K562 (cell line): ENCODE measurements at regions not wholly inside any gene's neighbourhood (a gene's known extent, or its start where the extent isn't known, plus 50 kb on each side); places are given as distances from the start of the nearest gene placed in this dataset.

Experiments
- CREM ChIP-seq: IDR thresholded peaks from 2 replicates; pipeline ENCODE4 v1.6.1; 2014; ENCODE audit warnings: antibody characterized with exemption, low read depth
- CTBP1 ChIP-seq: fragments of 450-650 bp; IDR thresholded peaks from 2 replicates; pipeline ENCODE4 v1.6.1; 2016; ENCODE audit warnings: borderline replicate concordance
- DPF2 ChIP-seq: fragments of 450-650 bp; IDR thresholded peaks from 2 replicates; pipeline ENCODE4 v1.6.1; 2016
- EGR1 ChIP-seq: fragments of 450-650 bp; conservative IDR thresholded peaks from 2 replicates; pipeline ENCODE4 v1.6.1; 2017; ENCODE audit warnings: mild to moderate bottlenecking
- ELF2 ChIP-seq: fragments of 250-450 bp; sonication (Bioruptor Pico); IDR thresholded peaks from 2 replicates; pipeline ENCODE4 v1.5.0; 2021; ENCODE audit warnings: mild to moderate bottlenecking
- ELF4 ChIP-seq: fragments of 450-650 bp; formaldehyde crosslinking; IDR thresholded peaks from 2 replicates; pipeline ENCODE4 v1.4.0; 2022; ENCODE audit warnings: missing genetic modification characterization
- EP300 ChIP-seq: IDR thresholded peaks from 2 replicates; pipeline ENCODE4 v1.6.1; 2012; ENCODE audit warnings: low read length, improper control_type of control experiment
- FOSL1 ChIP-seq: fragments of 200-800 bp; sonication (Bioruptor generic); conservative IDR thresholded peaks from 2 replicates; pipeline ENCODE4 v1.6.1; 2016; ENCODE audit warnings: missing genetic modification characterization, missing compliant biosample characterization
- GTF2F1 ChIP-seq: IDR thresholded peaks from 2 replicates; pipeline ENCODE4 v1.6.1; 2011; ENCODE audit warnings: low read depth, low read length, improper control_type of control experiment
- HSF4 ChIP-seq: fragments of 250-450 bp; sonication (Bioruptor Pico); IDR thresholded peaks from 2 replicates; pipeline ENCODE4 v2.1.2; 2022; ENCODE audit warnings: mild to moderate bottlenecking, moderate library complexity, borderline replicate concordance
- KDM1A ChIP-seq, 2 experiments: fragments of 450-650 bp; IDR thresholded peaks; 2 replicates each; pipeline ENCODE4 v1.6.1; 2016; ENCODE audit warnings: mild to moderate bottlenecking in 2 of 2
- KLF6 ChIP-seq: fragments of 250-450 bp; sonication (Bioruptor Pico); IDR thresholded peaks from 2 replicates; pipeline ENCODE4 v1.4.0; 2020; ENCODE audit warnings: mild to moderate bottlenecking, moderate library complexity, borderline replicate concordance
- NFIC ChIP-seq: fragments of 450-650 bp; IDR thresholded peaks from 2 replicates; pipeline ENCODE4 v1.6.1; 2017; ENCODE audit warnings: mild to moderate bottlenecking, inconsistent platforms
- NR4A1 ChIP-seq, 2 experiments: fragments of 250-450 bp in 1 of 2; fragments of 450-650 bp in 1 of 2; sonication (Bioruptor Pico) in 1 of 2; IDR thresholded peaks; 2 replicates each; pipeline versions ENCODE4 v1.4.0 to v1.6.1; 2016 to 2020; ENCODE audit warnings: mild to moderate bottlenecking in 2 of 2, missing compliant biosample characterization in 1 of 2, missing genetic modification characterization in 1 of 2, moderate library complexity in 1 of 2
- PCBP2 ChIP-seq: fragments of 200-400 bp; formaldehyde crosslinking; IDR thresholded peaks from 2 replicates; pipeline ENCODE4 v1.6.1; 2018; ENCODE audit warnings: low read length, low read depth, mild to moderate bottlenecking, moderate library complexity; ENCODE audit not compliant: poor library complexity, severe bottlenecking
- PHTF2 ChIP-seq: fragments of 250-450 bp; sonication (Bioruptor Pico); IDR thresholded peaks from 2 replicates; pipeline ENCODE4 v1.5.0; 2021; ENCODE audit warnings: mild to moderate bottlenecking
- RAD51 ChIP-seq: fragments of 450-650 bp; IDR thresholded peaks from 2 replicates; pipeline ENCODE4 v1.7.1; 2016; ENCODE audit warnings: low read depth, mild to moderate bottlenecking, borderline replicate concordance
- SAFB ChIP-seq: fragments of 200-400 bp; formaldehyde crosslinking; IDR thresholded peaks from 2 replicates; pipeline ENCODE4 v1.6.1; 2017; ENCODE audit warnings: low read depth, low read length, borderline replicate concordance
- SMARCA4 ChIP-seq: fragments of 450-650 bp; IDR thresholded peaks from 2 replicates; pipeline ENCODE4 v1.6.1; 2016
- SMARCC2 ChIP-seq: fragments of 450-650 bp; IDR thresholded peaks from 2 replicates; pipeline ENCODE4 v1.6.1; 2017; ENCODE audit warnings: antibody characterized with exemption, moderate library complexity, mild to moderate bottlenecking, low read depth
- SPI1 ChIP-seq: IDR thresholded peaks from 2 replicates; pipeline ENCODE4 v1.6.1; 2011; ENCODE audit warnings: low read depth, low read length, control low read depth, borderline replicate concordance
- TCF3 ChIP-seq: sonication (generic); formaldehyde crosslinking; IDR thresholded peaks from 2 replicates; pipeline ENCODE4 v1.4.0; 2020; ENCODE audit warnings: mild to moderate bottlenecking, missing genetic modification reagents
- TRIM24 ChIP-seq, 2 experiments: fragments of 450-650 bp; IDR thresholded peaks; 2 replicates each; pipeline ENCODE4 v1.6.1; 2016
- ZNF75A ChIP-seq: fragments of 450-650 bp; formaldehyde crosslinking; IDR thresholded peaks from 2 replicates; pipeline ENCODE4 v1.4.0; 2020; ENCODE audit warnings: mild to moderate bottlenecking
- TF ChIP-seq, protein P1 (sequence below): IDR thresholded peaks from 2 replicates; pipeline ENCODE4 v1.6.1; 2014; ENCODE audit warnings: antibody characterized with exemption
- TF ChIP-seq, protein P2 (sequence below): fragments of 150-350 bp; conservative IDR thresholded peaks from 2 replicates; pipeline ENCODE4 v1.6.1; 2014; ENCODE audit warnings: low read length
- TF ChIP-seq, protein P3 (sequence below), 2 experiments: fragments of 450-650 bp; IDR thresholded peaks; 2 replicates each; pipeline ENCODE4 v1.6.1; 2016

DNA sequence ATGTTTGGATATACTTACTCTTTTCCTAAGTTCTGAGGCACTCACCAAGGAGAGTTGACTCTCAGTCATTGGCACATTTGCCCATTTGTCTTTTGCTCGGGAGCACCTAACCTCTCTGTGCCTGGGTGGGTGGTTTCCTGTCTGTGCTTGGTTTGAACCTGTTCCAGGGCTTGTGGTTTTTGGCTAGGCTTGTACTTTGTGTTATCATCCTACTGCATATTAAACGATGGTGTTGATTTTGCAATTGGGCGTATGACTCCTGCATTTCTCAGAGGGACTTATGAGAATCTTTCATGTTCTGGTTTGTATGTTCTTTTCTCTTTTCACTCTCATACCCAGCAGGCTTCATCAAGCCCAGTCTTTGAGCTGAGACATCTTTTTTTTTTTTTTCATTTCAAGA lies 161.7 kb downstream of the BTC start (continued):
- TF ChIP-seq RAD51 (no peak), KLF6 (CRISPR knock-in tag) (no peak), SMARCC2 (peak; percentile 46; the same call in 1 of the 2 replicates), NR4A1 (CRISPR knock-in tag; IDR thresholded peaks at IDR 0.05) (no peak), NR4A1 (tag; IDR thresholded peaks at IDR 0.05) (no peak), CREM (peak; percentile 57), PHTF2 (no peak), HSF4 (CRISPR knock-in tag) (no peak), GTF2F1 (no peak), TCF3 (peak; percentile 71), SAFB (no peak), EP300 (peak; percentile 40; the same call in 1 of the 2 replicates), ZNF75A (no peak), PCBP2 (no peak), EGR1 (peak; percentile 44; the same call in 1 of the 2 replicates), CTBP1 (no peak), FOSL1 (tag) (peak; percentile 78), TRIM24 (IDR thresholded peaks at IDR 0.05) (peak in 1 of 2 experiments; percentile 45; a peak in 1 of 4 replicates), SMARCA4 (peak; percentile 79; the same call in 1 of the 2 replicates), DPF2 (peak; percentile 74), NFIC (peak; percentile 76), KDM1A (IDR thresholded peaks at IDR 0.05) (peak; percentile 45 to 70; a peak in 3 of 4 replicates), ELF4 (CRISPR knock-in tag) (no peak), ELF2 (CRISPR knock-in tag) (no peak), SPI1 (no peak)
- TF ChIP-seq, protein P1, sequence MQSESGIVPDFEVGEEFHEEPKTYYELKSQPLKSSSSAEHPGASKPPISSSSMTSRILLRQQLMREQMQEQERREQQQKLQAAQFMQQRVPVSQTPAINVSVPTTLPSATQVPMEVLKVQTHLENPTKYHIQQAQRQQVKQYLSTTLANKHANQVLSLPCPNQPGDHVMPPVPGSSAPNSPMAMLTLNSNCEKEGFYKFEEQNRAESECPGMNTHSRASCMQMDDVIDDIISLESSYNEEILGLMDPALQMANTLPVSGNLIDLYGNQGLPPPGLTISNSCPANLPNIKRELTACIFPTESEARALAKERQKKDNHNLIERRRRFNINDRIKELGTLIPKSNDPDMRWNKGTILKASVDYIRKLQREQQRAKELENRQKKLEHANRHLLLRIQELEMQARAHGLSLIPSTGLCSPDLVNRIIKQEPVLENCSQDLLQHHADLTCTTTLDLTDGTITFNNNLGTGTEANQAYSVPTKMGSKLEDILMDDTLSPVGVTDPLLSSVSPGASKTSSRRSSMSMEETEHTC = 0 out of 2 replicates have a peak, but pooled peaks have one; percentile 44
- TF ChIP-seq, protein P2, sequence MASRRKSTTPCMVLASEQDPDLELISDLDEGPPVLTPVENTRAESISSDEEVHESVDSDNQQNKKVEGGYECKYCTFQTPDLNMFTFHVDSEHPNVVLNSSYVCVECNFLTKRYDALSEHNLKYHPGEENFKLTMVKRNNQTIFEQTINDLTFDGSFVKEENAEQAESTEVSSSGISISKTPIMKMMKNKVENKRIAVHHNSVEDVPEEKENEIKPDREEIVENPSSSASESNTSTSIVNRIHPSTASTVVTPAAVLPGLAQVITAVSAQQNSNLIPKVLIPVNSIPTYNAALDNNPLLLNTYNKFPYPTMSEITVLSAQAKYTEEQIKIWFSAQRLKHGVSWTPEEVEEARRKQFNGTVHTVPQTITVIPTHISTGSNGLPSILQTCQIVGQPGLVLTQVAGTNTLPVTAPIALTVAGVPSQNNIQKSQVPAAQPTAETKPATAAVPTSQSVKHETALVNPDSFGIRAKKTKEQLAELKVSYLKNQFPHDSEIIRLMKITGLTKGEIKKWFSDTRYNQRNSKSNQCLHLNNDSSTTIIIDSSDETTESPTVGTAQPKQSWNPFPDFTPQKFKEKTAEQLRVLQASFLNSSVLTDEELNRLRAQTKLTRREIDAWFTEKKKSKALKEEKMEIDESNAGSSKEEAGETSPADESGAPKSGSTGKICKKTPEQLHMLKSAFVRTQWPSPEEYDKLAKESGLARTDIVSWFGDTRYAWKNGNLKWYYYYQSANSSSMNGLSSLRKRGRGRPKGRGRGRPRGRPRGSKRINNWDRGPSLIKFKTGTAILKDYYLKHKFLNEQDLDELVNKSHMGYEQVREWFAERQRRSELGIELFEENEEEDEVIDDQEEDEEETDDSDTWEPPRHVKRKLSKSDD = no peak
- TF ChIP-seq, protein P3, sequence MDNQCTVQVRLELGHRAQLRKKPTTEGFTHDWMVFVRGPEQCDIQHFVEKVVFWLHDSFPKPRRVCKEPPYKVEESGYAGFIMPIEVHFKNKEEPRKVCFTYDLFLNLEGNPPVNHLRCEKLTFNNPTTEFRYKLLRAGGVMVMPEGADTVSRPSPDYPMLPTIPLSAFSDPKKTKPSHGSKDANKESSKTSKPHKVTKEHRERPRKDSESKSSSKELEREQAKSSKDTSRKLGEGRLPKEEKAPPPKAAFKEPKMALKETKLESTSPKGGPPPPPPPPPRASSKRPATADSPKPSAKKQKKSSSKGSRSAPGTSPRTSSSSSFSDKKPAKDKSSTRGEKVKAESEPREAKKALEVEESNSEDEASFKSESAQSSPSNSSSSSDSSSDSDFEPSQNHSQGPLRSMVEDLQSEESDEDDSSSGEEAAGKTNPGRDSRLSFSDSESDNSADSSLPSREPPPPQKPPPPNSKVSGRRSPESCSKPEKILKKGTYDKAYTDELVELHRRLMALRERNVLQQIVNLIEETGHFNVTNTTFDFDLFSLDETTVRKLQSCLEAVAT (IDR thresholded peaks at IDR 0.05) = peak in 1 of 2 experiments; percentile 47; a peak in 1 of 4 replicates
